HG02884 (cell line): ENCODE measurements at regions not wholly inside any gene's neighbourhood (a gene's known extent, or its start where the extent isn't known, plus 50 kb on each side); places are given as distances from the start of the nearest gene placed in this dataset.
"Not testable (repeated sequence)": the region's sequence is repeated elsewhere in the genome, so short reads cannot be mapped to it uniquely, and the experiment has no call there.

Experiments
- ATAC-seq: cut with Tn5 transposase; IDR thresholded peaks from one replicate; pipeline ENCODE4 v1.9.1; 2021; ENCODE audit warnings: mild to moderate bottlenecking, moderate library complexity; ENCODE audit not compliant: unreplicated experiment

DNA sequence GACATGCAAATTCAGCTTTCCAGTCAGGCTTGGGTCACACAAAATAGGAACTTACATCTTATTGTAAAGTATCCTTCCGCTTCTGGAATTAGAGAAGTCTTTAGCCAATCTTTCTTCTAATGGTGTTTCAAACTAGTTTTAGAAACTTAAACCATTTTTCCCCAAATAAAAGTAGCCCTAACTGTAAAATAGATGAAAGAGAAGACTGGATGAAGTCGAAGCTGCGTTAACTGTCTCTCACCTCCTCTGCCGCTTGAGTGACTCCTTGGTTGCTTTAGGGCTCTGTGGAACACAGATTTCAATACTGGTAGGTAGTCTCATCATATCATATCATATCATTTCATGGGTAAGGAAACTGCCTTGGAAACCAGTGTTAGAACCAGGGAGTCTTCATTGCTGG lies 498.4 kb downstream of the XIRP2 start:
- ATAC-seq, result no peak

- ATAC-seq, result no peak
Measured at GRCh38 chr2:167383610-167384194, 495.4 kb downstream of the XIRP2 start.

- ATAC-seq, result no peak
Measured at GRCh38 chr2:167381349-167381748, 493.1 kb downstream of the XIRP2 start.

GRCh38 chr2:167380555-167380954 lies 492.3 kb downstream of the XIRP2 start:
- no peak for ATAC-seq

DNA sequence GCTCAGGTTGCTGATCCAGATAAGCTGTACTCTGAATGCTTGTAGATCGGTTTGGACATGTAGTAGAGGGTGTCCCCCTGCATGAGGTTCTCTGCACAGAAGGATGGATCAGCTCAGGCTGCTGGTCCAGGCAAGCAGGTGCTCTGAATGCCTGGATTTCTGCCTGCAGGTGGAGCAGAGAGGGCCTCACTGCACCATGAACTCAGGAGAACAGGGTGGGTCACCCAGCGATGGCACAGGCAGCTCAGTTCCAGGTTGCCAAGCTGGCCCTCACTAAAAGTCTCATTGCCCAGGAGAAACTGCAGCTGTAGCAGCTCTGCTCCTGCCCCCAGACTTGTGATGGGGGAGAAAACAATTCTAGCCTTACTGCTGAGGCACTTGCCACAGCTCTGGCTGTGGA lies 491.8 kb downstream of the XIRP2 start:
- ATAC-seq, result no peak

DNA sequence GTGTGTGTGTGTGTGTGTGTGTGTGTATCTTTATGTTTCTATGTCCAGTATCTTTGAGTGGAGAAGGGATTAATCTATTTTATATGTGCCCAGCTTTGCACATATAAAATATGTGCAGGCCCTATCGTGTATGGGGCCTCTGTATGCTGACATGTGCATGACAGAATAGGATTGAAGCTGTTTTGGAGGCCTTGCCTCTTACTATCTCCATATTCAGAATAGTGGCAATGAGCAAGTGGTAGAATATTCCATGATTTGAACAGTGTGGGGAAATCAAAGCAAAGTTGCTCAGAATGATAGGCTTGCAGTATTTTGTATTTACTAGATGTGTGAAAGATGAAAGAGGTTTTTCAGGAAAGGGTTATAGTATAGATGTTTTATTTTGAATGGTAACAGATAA lies 480.8 kb downstream of the XIRP2 start:
- no peak for ATAC-seq

GRCh38 chr2:167368371-167368770 lies 480.1 kb downstream of the XIRP2 start:
- no peak for ATAC-seq

DNA sequence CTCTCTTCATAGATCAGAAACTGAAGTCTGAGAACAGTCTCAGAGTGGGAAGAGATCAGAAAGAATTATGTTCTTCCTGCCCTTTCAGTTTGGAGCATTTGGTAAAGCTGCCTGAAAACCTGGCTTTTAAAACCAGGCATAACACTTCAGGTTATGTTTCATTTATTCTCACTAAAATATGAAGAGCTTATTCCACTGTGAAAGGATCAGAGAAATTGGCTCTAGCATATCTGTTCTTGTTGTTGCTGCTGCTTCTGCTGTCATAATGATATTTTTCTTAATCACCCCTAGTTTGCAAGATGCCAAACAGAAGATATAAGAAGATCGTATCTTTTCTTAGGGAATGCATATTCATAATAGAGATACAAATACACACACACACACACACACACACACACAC lies 476.9 kb downstream of the XIRP2 start:
- no peak for ATAC-seq

DNA sequence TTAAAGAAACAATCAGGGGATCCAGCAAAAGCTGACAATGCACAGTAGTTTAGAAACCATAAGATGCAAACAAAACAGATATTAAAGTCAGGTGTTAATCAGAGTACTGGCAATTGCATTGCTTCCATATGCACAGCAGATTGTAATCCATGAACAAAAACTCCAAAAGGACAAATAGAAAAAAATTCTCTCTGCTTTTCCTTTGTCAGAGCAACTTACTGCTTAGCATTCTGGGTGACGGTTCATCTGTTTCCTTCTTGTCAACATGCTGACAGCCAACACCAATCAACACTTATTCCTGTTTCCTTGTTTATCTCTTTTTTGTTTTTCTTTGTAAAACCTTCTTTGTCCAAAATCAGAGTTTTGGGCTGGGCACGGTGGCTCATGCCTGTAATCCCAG lies 473.1 kb downstream of the XIRP2 start:
- ATAC-seq, result no peak

DNA sequence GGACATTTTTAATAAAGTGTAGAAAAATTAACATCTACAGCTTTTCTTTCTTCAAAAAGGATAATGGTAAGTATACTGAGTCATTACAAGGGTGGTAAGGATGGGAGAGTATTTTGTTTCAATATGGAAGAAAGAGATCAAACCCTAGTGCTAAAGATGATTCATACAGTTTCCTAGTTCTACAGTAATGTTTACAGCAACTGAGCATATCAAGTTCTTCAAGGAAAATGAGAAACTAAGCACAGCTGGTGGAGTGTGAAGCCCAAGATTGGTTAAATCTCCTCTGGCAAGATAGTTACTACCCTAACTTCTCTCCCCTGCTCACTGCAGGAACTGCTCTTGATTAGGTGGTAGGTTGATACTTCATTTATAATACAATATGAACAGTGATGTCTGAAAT lies 467.5 kb downstream of the XIRP2 start:
- no peak for ATAC-seq

DNA sequence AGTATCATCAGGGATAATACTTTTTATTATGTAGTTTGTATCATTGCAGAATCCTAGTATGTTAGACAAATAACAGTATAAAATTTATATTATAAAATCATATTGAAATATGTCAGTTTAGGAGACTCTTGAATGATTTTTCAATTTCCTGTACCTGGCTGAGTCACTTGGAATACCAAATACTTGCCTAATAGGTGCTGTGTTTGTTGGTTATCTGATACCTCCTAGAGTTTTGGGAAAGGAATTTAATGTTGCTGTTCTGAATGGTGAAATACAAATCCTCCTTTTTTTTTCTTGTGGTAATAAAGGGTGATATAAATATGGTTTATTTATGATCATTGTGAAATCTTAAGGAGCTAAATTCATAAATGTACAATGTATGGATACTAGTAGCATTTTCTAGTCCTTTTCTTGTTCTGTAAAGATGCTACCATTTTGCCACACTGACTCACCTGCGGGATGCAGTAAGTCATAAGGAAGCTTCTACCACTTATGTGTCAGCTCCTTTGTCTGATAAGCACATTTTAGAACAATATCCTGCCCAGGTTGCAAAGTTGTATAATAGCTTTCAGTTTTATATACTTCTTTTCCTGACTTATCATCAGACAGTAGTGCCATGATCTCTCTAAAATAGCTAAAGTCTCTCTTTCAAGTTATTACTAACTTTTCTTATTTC lies 465.5 kb downstream of the XIRP2 start:
- ATAC-seq, result no peak

- no peak for ATAC-seq
Measured at GRCh38 chr2:167345559-167345958, 457.3 kb downstream of the XIRP2 start.

- ATAC-seq, result no peak
Measured at GRCh38 chr2:167342769-167343168, 454.5 kb downstream of the XIRP2 start.

DNA sequence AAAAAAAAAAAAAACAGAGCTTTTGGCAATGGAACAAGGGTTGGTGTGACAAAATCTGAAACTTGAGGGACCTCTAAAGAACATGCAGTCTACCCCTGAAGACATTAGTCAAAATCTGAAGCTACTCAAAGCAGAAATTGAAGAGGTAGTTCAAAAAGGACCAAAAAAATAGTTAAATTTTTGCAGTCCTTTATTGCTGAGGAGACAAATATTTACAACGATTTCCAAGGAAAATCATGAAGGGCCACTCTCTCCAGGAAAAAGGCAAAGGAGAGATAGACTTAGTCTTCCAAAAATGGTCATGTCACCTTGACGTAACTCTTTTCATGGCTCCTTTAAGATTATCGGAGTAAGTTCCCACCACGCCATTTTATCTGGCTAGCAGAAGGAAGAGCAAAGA lies 452.0 kb downstream of the XIRP2 start:
- no peak for ATAC-seq

DNA sequence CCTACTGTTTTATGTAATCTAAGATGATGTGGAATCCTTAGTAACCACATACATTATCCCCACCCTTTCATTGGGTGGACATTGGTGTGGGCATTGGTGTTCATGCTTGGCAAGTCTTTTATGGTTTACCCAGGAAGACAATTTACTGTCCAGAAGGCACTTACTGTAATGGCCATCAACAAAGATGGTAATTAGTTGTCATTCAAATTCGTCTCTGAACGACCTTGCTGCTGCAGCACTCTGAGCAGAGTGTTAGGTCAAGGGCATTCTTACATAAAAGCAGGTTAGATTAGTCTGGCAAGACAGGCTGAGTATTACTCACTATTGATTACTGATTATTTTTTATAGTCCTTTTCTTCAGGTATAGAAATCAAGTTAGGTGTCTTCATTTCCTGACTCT lies 447.9 kb downstream of the XIRP2 start:
- ATAC-seq, result no peak

- no peak for ATAC-seq
Measured at GRCh38 chr2:167335541-167335992, 447.3 kb downstream of the XIRP2 start.

GRCh38 chr2:167334146-167334742 lies 446.0 kb downstream of the XIRP2 start:
- no peak for ATAC-seq

- ATAC-seq, result no peak
Measured at GRCh38 chr2:167333245-167333644, 445.0 kb downstream of the XIRP2 start.

- ATAC-seq, result no peak
Measured at GRCh38 chr2:167332358-167332757, 444.1 kb downstream of the XIRP2 start.

- ATAC-seq, result peak; percentile 80
Measured at GRCh38 chr2:167331636-167332232, 443.5 kb downstream of the XIRP2 start.

DNA sequence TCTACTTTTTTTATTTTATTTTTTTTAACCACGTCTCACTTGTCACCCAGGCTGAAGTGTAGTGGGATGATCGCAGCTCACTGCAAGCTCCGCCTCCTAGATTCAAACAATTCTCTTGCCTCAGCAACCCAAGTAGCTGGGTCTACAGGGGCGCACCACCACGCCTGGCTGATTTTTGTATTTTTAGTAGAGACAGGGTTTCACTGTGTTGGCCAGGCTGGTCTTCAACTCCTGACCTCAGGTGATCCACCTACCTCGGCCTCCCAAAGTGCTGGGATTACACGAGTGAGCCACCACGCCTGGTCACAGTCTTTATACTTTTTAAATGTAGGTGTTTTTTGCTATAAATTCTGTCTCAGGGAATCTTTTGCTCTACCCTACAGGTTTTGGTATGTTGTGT lies 440.5 kb downstream of the XIRP2 start:
- not testable (repeated sequence) for ATAC-seq

GRCh38 chr2:167322795-167323194 lies 434.5 kb downstream of the XIRP2 start:
- no peak for ATAC-seq
